ENCODE measurements at regions not wholly inside any gene's neighbourhood (a gene's known extent, or its start where the extent isn't known, plus 50 kb on each side); places are given as distances from the start of the nearest gene placed in this dataset.

DNA sequence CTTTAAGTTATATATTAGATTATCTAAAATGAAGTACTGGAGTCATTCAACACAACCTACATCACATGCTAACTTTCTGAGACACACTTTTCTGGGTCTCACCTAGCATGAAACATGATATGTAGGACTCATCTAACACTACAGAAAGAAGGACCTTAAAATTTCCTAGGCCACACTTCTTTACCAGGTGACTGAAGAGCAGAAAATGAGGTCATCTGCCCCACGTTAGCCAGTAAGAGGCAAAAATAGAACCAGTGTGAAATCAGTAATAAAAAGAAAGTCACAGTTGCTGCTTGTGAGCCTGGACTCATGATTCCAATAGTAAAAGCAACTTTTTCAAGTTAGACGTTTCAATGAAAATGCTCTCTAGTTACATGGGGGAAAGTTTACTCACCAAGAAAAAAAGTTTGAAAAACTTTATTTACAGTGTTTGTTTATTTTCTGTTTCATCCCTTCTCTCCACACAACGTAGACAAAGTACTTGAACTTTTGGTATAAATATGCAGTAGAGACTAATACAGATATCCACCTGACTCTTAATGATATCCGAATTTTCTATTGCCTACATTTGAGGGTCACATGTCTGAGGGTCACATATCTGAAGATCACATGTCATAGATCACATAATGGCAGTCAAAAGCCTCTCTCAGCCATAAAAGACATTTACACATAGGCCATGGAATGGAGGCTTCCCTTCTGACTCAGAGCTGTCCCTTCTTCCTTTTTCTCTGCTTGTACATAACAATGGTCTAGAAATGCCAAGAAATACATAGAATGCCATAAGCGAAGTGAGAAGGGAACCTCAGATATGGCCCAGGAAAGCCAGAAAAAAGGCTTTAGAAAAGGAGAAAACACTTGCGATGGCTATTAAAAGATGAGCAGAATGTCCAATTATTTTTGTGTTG, 362.9 kb downstream of the ZEB2 start:
- no peak for DNase-seq (ENCODE audit: low spot score)

DNA sequence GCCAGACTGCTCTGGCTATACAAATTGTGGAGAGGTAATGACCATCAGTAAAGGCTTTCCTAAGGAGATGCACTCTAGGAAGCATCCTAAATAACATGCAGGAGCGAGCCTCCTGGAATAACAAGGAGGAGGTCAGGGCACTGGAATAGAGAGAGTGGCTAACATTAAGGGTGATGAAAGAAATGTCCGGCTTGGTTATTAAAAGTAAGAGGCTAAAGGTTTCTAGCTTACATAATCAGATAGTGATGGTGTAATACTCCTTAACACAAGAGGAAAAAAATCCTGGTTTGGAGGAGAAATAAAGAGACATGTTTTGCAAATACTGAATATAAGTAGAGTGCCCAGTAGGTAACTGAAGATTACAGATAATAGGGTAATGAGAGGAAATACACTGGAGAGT, 365.7 kb downstream of the ZEB2 start:
- DNase-seq (ENCODE audit: low spot score), result no peak

DNA sequence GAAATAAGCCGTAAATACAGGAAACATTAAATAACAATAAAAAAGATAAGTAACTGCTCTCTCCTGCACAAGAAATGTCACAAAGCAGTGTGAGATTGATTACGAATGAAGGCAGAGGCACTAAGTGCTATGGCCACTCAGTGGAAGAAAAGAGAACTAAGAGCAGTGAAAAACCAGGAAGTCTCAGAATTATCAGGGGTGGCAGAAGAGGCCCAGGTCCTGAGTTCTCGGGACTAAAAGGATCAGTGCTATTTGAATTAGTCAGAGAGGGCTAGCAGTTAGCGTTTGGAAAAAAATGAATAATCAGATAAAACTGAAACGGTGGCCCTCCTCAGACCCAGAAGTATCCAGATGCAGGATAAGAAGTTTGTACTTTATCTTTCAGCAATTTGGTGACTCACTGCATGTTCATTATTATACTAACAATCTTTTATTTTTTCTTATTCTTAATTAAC, 367.1 kb downstream of the ZEB2 start:
- DNase-seq (ENCODE audit: low spot score), result no peak

GRCh38 chr2:144151851-144152250, 368.1 kb downstream of the ZEB2 start:
- no peak for DNase-seq (ENCODE audit: low spot score)

DNA sequence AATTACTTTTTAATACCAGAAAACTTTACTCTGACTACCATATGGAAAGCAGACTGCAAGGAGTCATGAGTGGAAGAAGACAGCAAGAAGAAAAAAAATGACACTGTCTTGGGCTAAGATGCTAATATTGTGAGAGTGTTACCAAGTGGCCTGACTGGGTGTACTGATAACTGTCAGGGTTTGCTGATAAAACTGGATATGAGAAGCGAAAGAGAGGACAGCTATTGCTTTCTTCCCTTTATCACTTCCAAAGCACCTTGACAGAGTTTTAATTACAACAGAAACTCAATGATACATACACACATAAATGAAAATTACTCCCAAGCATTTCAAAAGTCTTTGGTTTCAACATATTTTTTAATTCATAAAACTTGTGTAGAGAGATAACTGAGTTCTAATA, 368.5 kb downstream of the ZEB2 start:
- no peak for DNase-seq (ENCODE audit: low spot score)

- no peak for DNase-seq (ENCODE audit: low spot score)
Measured at GRCh38 chr2:144147356-144147755, 372.6 kb downstream of the ZEB2 start.

GRCh38 chr2:144146876-144147275, 373.0 kb downstream of the ZEB2 start:
- no peak for DNase-seq (ENCODE audit: low spot score)

- DNase-seq (ENCODE audit: low spot score), result no peak
Measured at GRCh38 chr2:144146076-144146475, 373.8 kb downstream of the ZEB2 start.

DNA sequence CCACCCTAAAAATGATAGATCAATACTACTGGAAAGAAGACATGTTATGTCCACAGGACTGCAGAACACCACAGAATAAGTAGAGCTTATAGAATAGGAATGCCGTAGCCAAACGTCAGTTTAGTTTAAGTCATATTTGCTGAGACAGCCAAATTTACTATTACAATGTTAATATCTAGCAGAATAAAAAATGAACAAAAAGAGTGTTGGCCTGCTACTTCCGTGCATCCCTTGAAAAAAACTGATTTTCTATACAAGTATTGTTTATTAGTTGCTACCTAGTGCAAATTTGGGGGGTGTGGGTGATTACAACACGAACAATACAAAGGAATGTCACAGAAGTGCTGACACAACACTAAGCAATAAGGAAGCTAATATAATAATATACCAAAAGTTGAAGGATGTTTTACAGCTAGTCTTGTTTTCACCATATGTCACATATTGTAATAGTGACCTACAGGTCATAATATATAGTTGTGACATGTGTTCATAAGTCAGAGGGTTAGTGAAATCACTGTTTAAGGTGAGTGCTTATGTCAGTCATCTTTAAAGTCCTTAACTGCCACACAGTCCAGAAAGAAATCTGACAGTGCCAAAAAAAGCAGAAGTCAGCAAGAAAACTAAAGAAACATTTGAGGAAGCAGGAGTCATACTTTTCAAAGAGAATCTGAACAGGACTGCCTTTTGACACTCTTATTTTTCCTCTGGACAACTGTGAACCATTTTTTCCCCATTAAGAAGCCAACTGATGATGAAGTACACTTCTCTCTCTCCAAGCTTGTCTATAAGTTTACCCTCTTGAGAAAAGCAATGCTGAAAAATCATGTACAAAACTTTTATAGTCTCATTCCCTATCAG, 376.4 kb downstream of the ZEB2 start:
- no peak for DNase-seq (ENCODE audit: low spot score)

GRCh38 chr2:144140891-144141290, 379.0 kb downstream of the ZEB2 start:
- DNase-seq (ENCODE audit: low spot score), result no peak

DNA sequence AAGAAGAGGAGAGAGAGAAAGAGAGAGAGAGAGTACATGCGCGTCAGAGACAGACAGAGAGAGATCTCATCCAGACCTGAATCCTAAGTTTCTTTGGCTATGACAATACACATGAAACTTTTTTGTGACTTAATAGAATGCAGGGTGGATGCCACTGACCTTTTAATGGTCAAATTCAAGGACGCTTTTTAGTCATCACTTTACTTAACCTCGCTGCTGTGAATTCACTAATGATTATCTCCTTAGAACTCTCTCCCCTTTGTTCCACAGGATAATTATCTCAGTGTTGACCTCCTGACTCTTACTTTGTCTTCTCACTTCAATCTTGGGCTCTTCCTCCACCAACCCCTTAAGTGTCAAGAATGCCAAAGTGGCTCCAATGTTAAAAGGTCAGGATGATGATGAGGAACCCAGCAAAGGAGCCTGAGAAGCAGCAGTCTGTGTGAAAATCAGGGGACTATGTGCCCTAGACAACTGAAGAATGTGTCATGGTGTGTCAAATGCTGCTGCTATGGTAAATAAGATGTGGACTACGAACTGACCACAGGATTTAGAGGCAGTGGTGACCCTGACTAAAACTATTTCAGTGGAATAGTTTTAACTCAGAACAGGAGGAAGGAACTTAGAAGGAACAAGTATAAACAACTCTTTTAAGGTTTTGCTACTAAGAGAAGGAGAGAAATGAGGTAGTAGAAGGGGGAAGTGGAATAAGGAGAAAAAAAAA, 382.1 kb downstream of the ZEB2 start:
- no peak for DNase-seq (ENCODE audit: low spot score)

DNA sequence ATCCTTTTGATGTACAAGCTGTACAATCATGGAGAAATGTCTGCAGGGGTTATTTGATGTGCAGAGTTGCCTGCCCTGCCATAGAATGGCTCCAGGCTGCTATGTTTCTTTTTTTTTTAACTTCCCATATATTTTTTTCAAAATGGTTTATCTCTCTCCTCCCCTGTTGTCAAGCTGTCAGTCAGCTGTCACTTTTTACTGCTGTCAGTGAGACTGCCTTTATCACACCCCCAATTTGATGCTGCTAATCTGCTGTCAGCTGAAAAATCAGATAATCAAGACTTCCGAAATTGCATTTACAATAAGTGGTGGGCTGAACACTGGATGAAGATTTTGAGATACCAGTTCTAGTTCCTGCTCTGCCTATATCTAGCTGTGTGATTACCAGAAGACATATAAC, 382.6 kb downstream of the ZEB2 start:
- DNase-seq (ENCODE audit: low spot score), result no peak

- DNase-seq (ENCODE audit: low spot score), result no peak
Measured at GRCh38 chr2:144136297-144137010, 383.5 kb downstream of the ZEB2 start.

- no peak for DNase-seq (ENCODE audit: low spot score)
Measured at GRCh38 chr2:144133936-144134665, 385.8 kb downstream of the ZEB2 start.

GRCh38 chr2:144132357-144132756, 387.6 kb downstream of the ZEB2 start:
- no peak for DNase-seq (ENCODE audit: low spot score)

DNA sequence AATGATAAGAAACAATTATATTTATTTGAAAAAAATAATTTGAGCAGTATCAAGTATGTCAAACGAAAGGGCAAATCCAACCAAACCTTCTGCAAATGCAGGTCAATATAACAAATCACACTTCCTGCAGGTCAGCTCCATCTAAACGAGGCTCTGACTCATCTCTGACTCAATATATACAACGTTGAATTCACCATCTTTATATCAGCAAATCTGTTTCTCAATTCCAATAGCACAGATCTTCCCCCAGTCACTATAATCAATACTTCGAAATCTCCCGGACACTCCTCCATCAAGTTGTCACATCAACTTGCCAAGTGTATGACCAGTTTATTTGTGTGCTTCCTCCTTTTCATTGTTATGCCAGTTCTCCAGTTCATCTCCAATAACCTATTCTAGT, 388.9 kb downstream of the ZEB2 start:
- DNase-seq (ENCODE audit: low spot score), result no peak

- no peak for DNase-seq (ENCODE audit: low spot score)
Measured at GRCh38 chr2:144130551-144130950, 389.4 kb downstream of the ZEB2 start.

DNA sequence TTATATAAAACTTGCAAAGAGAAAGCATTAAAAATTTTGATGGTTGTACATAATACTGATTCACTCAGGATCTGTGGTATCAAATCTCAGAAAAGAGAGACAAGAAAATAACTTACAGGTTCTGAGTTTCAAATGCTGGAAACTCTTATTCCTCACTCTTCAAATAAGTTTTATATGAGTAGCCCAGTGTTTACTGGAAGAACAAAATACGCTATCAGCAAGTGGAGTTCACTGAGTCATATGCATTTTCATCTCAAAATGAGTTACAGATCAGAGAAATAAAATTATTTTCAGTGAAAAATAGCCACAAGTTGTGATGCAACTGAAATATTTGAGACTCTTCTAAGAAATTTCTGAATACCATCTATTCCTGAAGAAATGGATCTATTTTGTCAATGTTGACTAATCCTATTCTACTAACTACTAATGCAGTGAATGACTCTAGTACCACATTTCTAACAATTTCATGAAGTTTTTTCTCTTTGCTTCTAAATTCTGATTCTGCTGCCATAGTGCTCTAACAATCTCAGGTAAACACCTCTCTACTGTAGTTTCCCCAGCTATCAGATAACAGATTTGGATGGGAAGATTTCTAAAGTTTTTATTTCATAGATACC, 391.7 kb downstream of the ZEB2 start:
- no peak for DNase-seq (ENCODE audit: low spot score)

GRCh38 chr2:144127693-144128092, 392.2 kb downstream of the ZEB2 start:
- no peak for DNase-seq (ENCODE audit: low spot score)

DNA sequence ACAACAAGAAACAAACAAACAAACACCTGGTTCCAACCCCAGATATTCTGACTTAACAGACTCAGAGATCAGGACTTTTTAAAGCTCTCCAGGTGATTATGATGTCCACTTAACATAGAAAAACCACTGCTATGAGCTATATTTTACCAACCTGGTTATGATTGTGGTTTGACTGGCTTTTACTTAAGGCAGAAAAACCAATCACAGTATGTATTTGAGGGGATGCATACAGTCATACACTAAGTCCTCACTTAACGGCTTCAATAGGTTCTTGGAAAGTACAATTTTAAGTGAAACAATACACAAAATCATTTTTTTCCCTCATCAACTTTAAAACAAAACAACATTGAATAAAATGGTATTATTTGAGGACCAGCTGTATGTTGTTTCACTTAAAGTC, 393.6 kb downstream of the ZEB2 start:
- DNase-seq (ENCODE audit: low spot score), result no peak

DNA sequence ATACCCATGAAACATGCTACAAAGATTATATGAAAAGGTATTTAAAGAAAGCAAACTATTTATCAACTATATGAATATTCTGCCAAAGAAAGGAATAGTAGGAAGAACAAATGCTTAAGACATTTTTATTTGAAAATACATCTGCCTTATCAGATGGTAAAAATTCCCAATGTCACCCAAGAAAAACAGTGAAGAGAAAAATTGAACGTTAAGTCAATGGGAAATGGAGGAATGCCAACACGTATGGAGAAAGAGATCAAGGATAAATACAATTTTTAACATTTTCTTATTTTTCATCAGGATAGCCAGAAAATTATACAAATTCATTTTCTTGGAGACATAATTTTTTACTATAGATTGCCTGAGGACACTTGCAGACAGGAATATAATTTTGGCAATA, 394.2 kb downstream of the ZEB2 start:
- no peak for DNase-seq (ENCODE audit: low spot score)
